ENCODE measurements at regions not wholly inside any gene's neighbourhood (a gene's known extent, or its start where the extent isn't known, plus 50 kb on each side); places are given as distances from the start of the nearest gene placed in this dataset.
A peak's percentile ranks its signal among the peaks of the same experiment; 100 is the strongest.

- TF ChIP-seq EP300 (IDR thresholded peaks at IDR 0.05) (no peak), CTCF (IDR thresholded peaks at IDR 0.05) (no peak), POLR2AphosphoS5 (IDR thresholded peaks at IDR 0.05) (no peak), POLR2A (IDR thresholded peaks at IDR 0.05) (no peak)
- Histone ChIP-seq H3K9me3 (peaks cover 3 to 16% (median 8%) of the 10 kb centered on the region in 4 donors), H3K4me1 (no peaks in the 10 kb centered on the region), H3K4me3 (no peak overlapping the region), H3K27ac (no peak overlapping the region), H3K27me3 (peaks cover 0 to 14% (median 0%) of the 10 kb centered on the region in 3 donors), H3K36me3 (no peaks in the 10 kb centered on the region)
- peak in 1 of 2 donors; percentile 20 for DNase-seq
- WGBS, 5 donors, result 22 to 43% (median 42%) methylated on average over 7 to 9 of the region's 9 CpGs
- intact Hi-C loops (cut with DNase I; ENCODE audit: low total_unique reads), result no loop called here
Measured at GRCh38 chr11:45423475-45424120, 137.5 kb upstream of the SYT13 start.

DNA sequence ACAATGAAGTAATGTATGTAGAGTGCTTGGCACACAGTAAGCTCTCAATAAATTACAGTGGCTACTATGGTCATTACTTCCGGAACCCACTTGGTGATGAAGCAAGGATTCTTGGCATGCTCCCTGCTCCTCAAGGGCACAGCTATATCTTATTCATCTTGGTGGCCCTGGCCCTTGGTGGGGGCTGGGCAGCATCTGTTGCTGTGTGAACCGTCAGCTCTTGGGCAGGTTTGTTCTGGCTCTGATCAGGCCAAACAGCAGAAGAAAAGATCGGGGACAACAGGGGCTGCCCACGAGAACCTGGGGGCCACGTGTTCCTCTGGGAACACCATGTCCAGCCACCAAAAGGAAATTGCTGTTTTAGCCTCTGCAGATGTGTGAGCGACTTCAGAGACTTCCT lies 136.9 kb upstream of the SYT13 start:
- TF ChIP-seq CTCF (IDR thresholded peaks at IDR 0.05) (no peak), POLR2AphosphoS5 (IDR thresholded peaks at IDR 0.05) (no peak), EP300 (IDR thresholded peaks at IDR 0.05) (no peak), POLR2A (IDR thresholded peaks at IDR 0.05) (no peak)
- no peak overlapping the region for H3K4me3 ChIP-seq

GRCh38 chr11:45414088-45414487 lies 127.9 kb upstream of the SYT13 start:
- 61 to 78% (median 63%) methylated on average over 3 of the region's 3 CpGs for WGBS, 5 donors
- Histone ChIP-seq H3K9me3 (peaks cover 0 to 6% (median 0%) of the 10 kb centered on the region in 4 donors), H3K27me3 (peaks cover 0 to 55% (median 21%) of the 10 kb centered on the region in 3 donors), H3K4me1 (no peaks in the 10 kb centered on the region), H3K27ac (no peak overlapping the region), H3K4me3 (no peak overlapping the region), H3K36me3 (no peaks in the 10 kb centered on the region)
- intact Hi-C loops (cut with DNase I; ENCODE audit: low total_unique reads), result no loop called here
- DNase-seq, result no peak
- TF ChIP-seq POLR2A (IDR thresholded peaks at IDR 0.05), result no peak
- no peak for TF ChIP-seq POLR2AphosphoS5 (IDR thresholded peaks at IDR 0.05)
- TF ChIP-seq EP300 (IDR thresholded peaks at IDR 0.05), result no peak
- TF ChIP-seq CTCF (IDR thresholded peaks at IDR 0.05), result no peak

More for the DNA sequence above, 136.9 kb upstream of the SYT13 start:
- DNase-seq, result no peak
- no peaks in the 10 kb centered on the region for H3K4me1 ChIP-seq
- intact Hi-C loops (cut with DNase I; ENCODE audit: low total_unique reads), result no loop called here
- WGBS, 5 donors, result 50 to 71% (median 66%) methylated on average over 5 to 6 of the region's 6 CpGs
- peaks cover 0 to 10% (median 0%) of the 10 kb centered on the region in 3 donors for H3K27me3 ChIP-seq
- H3K9me3 ChIP-seq, result peaks cover 3 to 17% (median 8%) of the 10 kb centered on the region in 4 donors
- H3K36me3 ChIP-seq, result no peaks in the 10 kb centered on the region
- no peak overlapping the region for H3K27ac ChIP-seq

GRCh38 chr11:45413156-45413858 lies 127.2 kb upstream of the SYT13 start:
- Histone ChIP-seq H3K4me3 (no peak overlapping the region), H3K9me3 (no peaks in the 10 kb centered on the region), H3K4me1 (no peaks in the 10 kb centered on the region), H3K27ac (no peak overlapping the region), H3K27me3 (peaks cover 0 to 55% (median 21%) of the 10 kb centered on the region in 3 donors), H3K36me3 (no peaks in the 10 kb centered on the region)
- DNase-seq, result no peak
- 61 to 74% (median 64%) methylated on average over 7 to 8 of the region's 8 CpGs for WGBS, 5 donors
- no peak for TF ChIP-seq POLR2AphosphoS5 (IDR thresholded peaks at IDR 0.05)
- TF ChIP-seq CTCF (IDR thresholded peaks at IDR 0.05), result no peak
- no peak for TF ChIP-seq POLR2A (IDR thresholded peaks at IDR 0.05)
- TF ChIP-seq EP300 (IDR thresholded peaks at IDR 0.05), result no peak
- intact Hi-C loops (cut with DNase I; ENCODE audit: low total_unique reads), result no loop called here

All from stomach (tissue), 8 donors.